Activated naive CD8-positive, alpha-beta T cell treated with anti-CD3 and anti-CD28 coated beads for 36 hours (primary cell): ENCODE measurements at regions not wholly inside any gene's neighbourhood (a gene's known extent, or its start where the extent isn't known, plus 50 kb on each side); places are given as distances from the start of the nearest gene placed in this dataset.
"Not testable (repeated sequence)": the region's sequence is repeated elsewhere in the genome, so short reads cannot be mapped to it uniquely, and the experiment has no call there.

Experiments used
- DNase-seq: peaks from one replicate; pipeline ENCODE4 v3.0.0; 2021
- H3K27ac Mint-ChIP-seq: one replicate; pipeline ENCODE4 v1.8.0; 2022; ENCODE audit warnings: mild to moderate bottlenecking, moderate library complexity, mixed read lengths
- H3K27me3 Mint-ChIP-seq: one replicate; pipeline ENCODE4 v1.8.0; 2022; ENCODE audit warnings: mild to moderate bottlenecking, mixed read lengths
- H3K36me3 Mint-ChIP-seq: one replicate; pipeline ENCODE4 v1.8.0; 2021; ENCODE audit warnings: mild to moderate bottlenecking, mixed read lengths
- H3K4me1 Mint-ChIP-seq: one replicate; pipeline ENCODE4 v1.8.0; 2021; ENCODE audit warnings: mixed read lengths
- H3K4me3 Mint-ChIP-seq: one replicate; pipeline ENCODE4 v1.8.0; 2022; ENCODE audit warnings: mild to moderate bottlenecking, moderate library complexity, mixed read lengths
- H3K9me3 Mint-ChIP-seq: one replicate; pipeline ENCODE4 v1.8.0; 2022; ENCODE audit warnings: mixed read lengths

- H3K36me3 Mint-ChIP-seq = no peaks in the 10 kb centered on the region
- no peak overlapping the region for H3K27ac Mint-ChIP-seq
- peaks cover 3% of the 10 kb centered on the region for H3K4me1 Mint-ChIP-seq
- no peak for DNase-seq
- no peak overlapping the region for H3K4me3 Mint-ChIP-seq
- H3K27me3 Mint-ChIP-seq = no peaks in the 10 kb centered on the region
- H3K9me3 Mint-ChIP-seq = peaks cover 2% of the 10 kb centered on the region
These were observed 308.4 kb upstream of the CDH2 start for GRCh38 chr18:28485210-28485801.

- no peak overlapping the region for H3K27ac Mint-ChIP-seq
- DNase-seq = no peak
- H3K4me1 Mint-ChIP-seq = no peaks in the 10 kb centered on the region
- peaks cover 1% of the 10 kb centered on the region for H3K9me3 Mint-ChIP-seq
- H3K4me3 Mint-ChIP-seq = no peak overlapping the region
- no peaks in the 10 kb centered on the region for H3K36me3 Mint-ChIP-seq
- H3K27me3 Mint-ChIP-seq = no peaks in the 10 kb centered on the region
These were observed 301.6 kb upstream of the CDH2 start for GRCh38 chr18:28478531-28478930.

DNA sequence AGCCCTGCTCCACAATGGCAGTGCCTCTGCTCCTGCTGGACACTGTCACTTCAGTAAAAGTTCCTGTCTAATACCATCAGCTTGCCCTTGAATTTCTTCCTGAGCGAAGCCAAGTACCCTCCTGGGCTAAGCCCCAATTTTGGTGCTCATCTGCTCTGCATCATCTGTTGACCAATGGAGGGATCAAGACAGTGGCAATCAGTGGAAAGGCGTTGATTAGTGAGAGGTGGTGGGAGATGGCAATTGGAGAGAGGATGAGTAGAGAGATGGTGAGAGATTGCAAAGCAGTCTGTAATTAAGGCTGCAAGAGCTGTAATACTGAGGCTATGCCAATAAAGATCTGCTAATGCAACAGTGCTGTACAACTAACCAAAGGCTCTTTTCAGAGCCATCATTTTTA is 299.4 kb upstream of the CDH2 start:
- no peaks in the 10 kb centered on the region for H3K4me1 Mint-ChIP-seq
- H3K27me3 Mint-ChIP-seq = no peaks in the 10 kb centered on the region
- H3K36me3 Mint-ChIP-seq = no peaks in the 10 kb centered on the region
- no peak for DNase-seq
- no peak overlapping the region for H3K27ac Mint-ChIP-seq
- H3K9me3 Mint-ChIP-seq = peaks cover 5% of the 10 kb centered on the region
- no peak overlapping the region for H3K4me3 Mint-ChIP-seq

GRCh38 chr18:28469946-28470345 is 293.0 kb upstream of the CDH2 start:
- Mint-ChIP-seq H3K4me1 (no peaks in the 10 kb centered on the region), H3K9me3 (peaks cover 6% of the 10 kb centered on the region), H3K36me3 (no peaks in the 10 kb centered on the region), H3K27ac (no peak overlapping the region), H3K4me3 (no peak overlapping the region), H3K27me3 (no peaks in the 10 kb centered on the region)
- no peak for DNase-seq

- Mint-ChIP-seq H3K4me1 (no peaks in the 10 kb centered on the region), H3K36me3 (no peaks in the 10 kb centered on the region)
These were observed 292.0 kb upstream of the CDH2 start for GRCh38 chr18:28468901-28469300.

DNA sequence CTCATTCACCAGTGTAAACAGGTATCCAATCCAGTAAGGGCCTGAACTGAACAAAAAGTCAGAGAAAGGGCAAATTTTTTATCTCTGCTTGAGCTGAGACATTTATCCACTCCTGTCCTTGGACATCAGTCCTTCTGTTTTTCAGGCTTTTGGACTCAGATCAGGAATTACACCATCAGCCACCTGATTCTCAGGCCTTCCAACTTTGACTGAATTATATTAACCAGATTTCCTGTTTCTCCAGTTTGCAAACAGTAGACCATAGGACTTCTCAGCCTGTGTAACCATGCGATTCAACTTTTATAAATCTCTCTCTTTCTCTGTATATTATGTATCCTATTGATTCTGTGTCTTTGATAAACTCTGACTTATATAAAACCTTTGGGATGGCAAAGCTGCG is 289.3 kb upstream of the CDH2 start:
- Mint-ChIP-seq H3K9me3 (peaks cover 7% of the 10 kb centered on the region), H3K27me3 (no peaks in the 10 kb centered on the region), H3K4me3 (no peak overlapping the region), H3K4me1 (no peaks in the 10 kb centered on the region), H3K36me3 (no peaks in the 10 kb centered on the region), H3K27ac (no peak overlapping the region)
- DNase-seq = no peak

More at GRCh38 chr18:28468901-28469300, 292.0 kb upstream of the CDH2 start:
- Mint-ChIP-seq H3K4me3 (no peak overlapping the region), H3K9me3 (peaks cover 7% of the 10 kb centered on the region), H3K27me3 (no peaks in the 10 kb centered on the region), H3K27ac (no peak overlapping the region)
- no peak for DNase-seq

DNA sequence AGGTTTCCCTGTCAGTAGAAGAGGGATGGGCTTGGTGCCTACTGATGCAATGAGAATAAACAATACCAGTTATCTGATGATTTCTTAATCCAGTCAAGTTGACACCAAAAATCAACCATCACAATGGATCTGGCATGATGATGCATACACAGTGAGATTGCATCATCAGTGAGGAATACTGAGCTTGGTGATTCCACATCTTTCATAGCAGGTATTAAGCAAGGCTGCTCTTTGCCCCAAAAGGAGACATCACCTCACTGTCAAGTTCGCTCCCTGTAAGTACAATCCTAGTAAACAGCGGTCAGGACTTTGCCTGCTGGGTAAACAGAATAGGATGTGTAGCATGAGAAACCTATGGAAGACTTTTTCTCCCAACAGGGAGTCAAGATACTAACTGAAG is 282.7 kb upstream of the CDH2 start:
- H3K4me3 Mint-ChIP-seq = no peak overlapping the region
- H3K9me3 Mint-ChIP-seq = peaks cover 5% of the 10 kb centered on the region
- DNase-seq = no peak
- H3K36me3 Mint-ChIP-seq = no peaks in the 10 kb centered on the region
- H3K27ac Mint-ChIP-seq = no peak overlapping the region
- H3K4me1 Mint-ChIP-seq = no peaks in the 10 kb centered on the region
- H3K27me3 Mint-ChIP-seq = no peaks in the 10 kb centered on the region

- H3K27me3 Mint-ChIP-seq = no peaks in the 10 kb centered on the region
- no peaks in the 10 kb centered on the region for H3K36me3 Mint-ChIP-seq
- H3K27ac Mint-ChIP-seq = no peak overlapping the region
- peaks cover 3% of the 10 kb centered on the region for H3K9me3 Mint-ChIP-seq
- no peaks in the 10 kb centered on the region for H3K4me1 Mint-ChIP-seq
- H3K4me3 Mint-ChIP-seq = no peak overlapping the region
- DNase-seq = no peak
These were observed 281.8 kb upstream of the CDH2 start for GRCh38 chr18:28458751-28459150.

- Mint-ChIP-seq H3K27me3 (no peaks in the 10 kb centered on the region), H3K36me3 (no peaks in the 10 kb centered on the region), H3K4me1 (no peaks in the 10 kb centered on the region), H3K9me3 (peaks cover 2% of the 10 kb centered on the region), H3K27ac (no peak overlapping the region), H3K4me3 (no peak overlapping the region)
- no peak for DNase-seq
These were observed 280.9 kb upstream of the CDH2 start for GRCh38 chr18:28457784-28458183.

- Mint-ChIP-seq H3K27me3 (no peaks in the 10 kb centered on the region), H3K9me3 (peaks cover 6% of the 10 kb centered on the region), H3K4me1 (no peaks in the 10 kb centered on the region), H3K4me3 (no peak overlapping the region), H3K36me3 (no peaks in the 10 kb centered on the region), H3K27ac (no peak overlapping the region)
- DNase-seq = no peak
These were observed 279.0 kb upstream of the CDH2 start for GRCh38 chr18:28455971-28456370.

DNA sequence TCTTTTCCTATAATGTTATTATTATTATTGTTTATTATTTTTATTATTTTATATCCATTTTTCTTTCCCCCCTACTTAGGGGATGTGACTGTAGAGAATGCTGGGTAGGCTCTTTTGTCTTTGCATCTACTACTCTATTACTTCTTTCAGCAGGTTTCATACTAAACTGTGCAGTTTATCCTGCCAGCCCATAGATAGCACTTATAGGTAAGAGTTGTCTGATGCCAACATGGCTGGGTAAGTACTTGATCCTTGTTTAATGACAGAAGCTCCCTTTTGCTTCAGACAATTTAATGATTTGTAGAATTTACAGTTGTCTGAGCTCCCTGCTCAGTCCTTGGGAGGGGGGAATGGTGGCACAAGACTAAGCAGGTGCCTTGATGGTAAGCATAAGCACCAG is 262.9 kb upstream of the CDH2 start:
- H3K4me1 Mint-ChIP-seq = no peaks in the 10 kb centered on the region
- H3K4me3 Mint-ChIP-seq = no peak overlapping the region
- H3K27ac Mint-ChIP-seq = no peak overlapping the region
- no peaks in the 10 kb centered on the region for H3K36me3 Mint-ChIP-seq
- no peak for DNase-seq
- H3K27me3 Mint-ChIP-seq = no peaks in the 10 kb centered on the region
- peaks cover 10% of the 10 kb centered on the region for H3K9me3 Mint-ChIP-seq

GRCh38 chr18:28438381-28438780 is 261.5 kb upstream of the CDH2 start:
- H3K4me1 Mint-ChIP-seq = no peaks in the 10 kb centered on the region
- no peak overlapping the region for H3K4me3 Mint-ChIP-seq
- peaks cover 13% of the 10 kb centered on the region for H3K9me3 Mint-ChIP-seq
- no peaks in the 10 kb centered on the region for H3K36me3 Mint-ChIP-seq
- H3K27ac Mint-ChIP-seq = no peak overlapping the region
- no peak for DNase-seq
- no peaks in the 10 kb centered on the region for H3K27me3 Mint-ChIP-seq

GRCh38 chr18:28432339-28432738 is 255.4 kb upstream of the CDH2 start:
- no peaks in the 10 kb centered on the region for H3K4me1 Mint-ChIP-seq
- H3K27me3 Mint-ChIP-seq = no peaks in the 10 kb centered on the region
- H3K9me3 Mint-ChIP-seq = peaks cover 15% of the 10 kb centered on the region
- H3K4me3 Mint-ChIP-seq = no peak overlapping the region
- DNase-seq = no peak
- no peaks in the 10 kb centered on the region for H3K36me3 Mint-ChIP-seq
- no peak overlapping the region for H3K27ac Mint-ChIP-seq

DNA sequence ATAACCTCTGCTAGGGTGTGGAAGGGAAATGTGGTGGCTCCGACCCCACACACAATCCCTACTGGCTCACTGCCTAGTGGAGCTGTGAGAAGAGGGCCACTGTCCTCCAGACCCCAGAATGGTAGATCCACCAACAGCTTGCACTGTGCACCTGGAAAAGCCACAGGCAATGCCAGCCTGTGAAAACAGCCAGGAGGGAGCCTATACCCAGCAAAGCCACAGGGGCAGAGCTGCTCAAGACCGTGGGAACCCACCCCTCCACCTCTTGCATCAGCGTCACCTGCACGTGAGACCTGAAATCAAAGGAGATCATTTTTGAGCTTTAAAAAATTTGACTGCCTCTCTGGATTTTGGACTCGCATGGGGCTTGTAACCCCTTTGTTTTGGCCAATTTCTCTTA is 249.0 kb upstream of the CDH2 start:
- no peak for DNase-seq
- H3K27ac Mint-ChIP-seq = no peak overlapping the region
- H3K36me3 Mint-ChIP-seq = no peaks in the 10 kb centered on the region
- H3K4me1 Mint-ChIP-seq = no peaks in the 10 kb centered on the region
- H3K27me3 Mint-ChIP-seq = no peaks in the 10 kb centered on the region
- H3K9me3 Mint-ChIP-seq = peaks cover 8% of the 10 kb centered on the region
- no peak overlapping the region for H3K4me3 Mint-ChIP-seq

GRCh38 chr18:28422577-28422976 is 245.6 kb upstream of the CDH2 start:
- Mint-ChIP-seq H3K27me3 (no peaks in the 10 kb centered on the region), H3K4me3 (no peak overlapping the region), H3K36me3 (no peaks in the 10 kb centered on the region), H3K4me1 (no peaks in the 10 kb centered on the region), H3K27ac (no peak overlapping the region), H3K9me3 (peaks cover 8% of the 10 kb centered on the region)
- DNase-seq = no peak

GRCh38 chr18:28421950-28422349 is 245.0 kb upstream of the CDH2 start:
- H3K4me3 Mint-ChIP-seq, DNase-seq, H3K27ac Mint-ChIP-seq, H3K4me1 Mint-ChIP-seq, H3K9me3 Mint-ChIP-seq, H3K27me3 Mint-ChIP-seq, H3K36me3 Mint-ChIP-seq: not testable (repeated sequence)

- H3K27ac Mint-ChIP-seq = no peak overlapping the region
- no peaks in the 10 kb centered on the region for H3K27me3 Mint-ChIP-seq
- no peaks in the 10 kb centered on the region for H3K36me3 Mint-ChIP-seq
- H3K4me3 Mint-ChIP-seq = no peak overlapping the region
- H3K4me1 Mint-ChIP-seq = no peaks in the 10 kb centered on the region
- no peak for DNase-seq
- peaks cover 4% of the 10 kb centered on the region for H3K9me3 Mint-ChIP-seq
These were observed 235.6 kb upstream of the CDH2 start for GRCh38 chr18:28412521-28412920.
